HG03432 (cell line): ENCODE measurements at regions not wholly inside any gene's neighbourhood (a gene's known extent, or its start where the extent isn't known, plus 50 kb on each side); places are given as distances from the start of the nearest gene placed in this dataset.
"Not testable (repeated sequence)": the region's sequence is repeated elsewhere in the genome, so short reads cannot be mapped to it uniquely, and the experiment has no call there.

ENCODE experiments used
- ATAC-seq: cut with Tn5 transposase; IDR thresholded peaks from one replicate; pipeline ENCODE4 v1.9.1; 2021; ENCODE audit warnings: mild to moderate bottlenecking, moderate library complexity; ENCODE audit not compliant: unreplicated experiment

DNA sequence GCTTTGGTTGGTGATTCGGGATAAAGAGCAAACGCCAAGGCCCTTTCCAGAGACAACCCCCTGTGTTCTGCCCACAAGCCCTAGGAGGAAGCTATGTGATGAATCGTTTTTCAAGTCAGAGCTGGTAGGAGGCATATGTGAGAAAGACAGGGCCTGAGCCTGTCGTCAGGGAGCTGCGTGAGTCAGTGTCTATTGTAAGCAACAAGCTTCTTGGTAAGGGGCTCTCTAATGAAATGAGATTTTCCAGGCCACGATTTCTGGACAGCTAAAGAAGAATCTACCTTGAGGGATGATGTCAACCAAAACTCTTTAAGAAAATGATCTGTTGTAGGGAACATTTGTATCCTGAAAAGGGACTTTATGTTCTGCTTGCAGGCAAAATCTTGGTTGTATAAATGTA, 318.9 kb upstream of the IL12A start:
- no peak for ATAC-seq

DNA sequence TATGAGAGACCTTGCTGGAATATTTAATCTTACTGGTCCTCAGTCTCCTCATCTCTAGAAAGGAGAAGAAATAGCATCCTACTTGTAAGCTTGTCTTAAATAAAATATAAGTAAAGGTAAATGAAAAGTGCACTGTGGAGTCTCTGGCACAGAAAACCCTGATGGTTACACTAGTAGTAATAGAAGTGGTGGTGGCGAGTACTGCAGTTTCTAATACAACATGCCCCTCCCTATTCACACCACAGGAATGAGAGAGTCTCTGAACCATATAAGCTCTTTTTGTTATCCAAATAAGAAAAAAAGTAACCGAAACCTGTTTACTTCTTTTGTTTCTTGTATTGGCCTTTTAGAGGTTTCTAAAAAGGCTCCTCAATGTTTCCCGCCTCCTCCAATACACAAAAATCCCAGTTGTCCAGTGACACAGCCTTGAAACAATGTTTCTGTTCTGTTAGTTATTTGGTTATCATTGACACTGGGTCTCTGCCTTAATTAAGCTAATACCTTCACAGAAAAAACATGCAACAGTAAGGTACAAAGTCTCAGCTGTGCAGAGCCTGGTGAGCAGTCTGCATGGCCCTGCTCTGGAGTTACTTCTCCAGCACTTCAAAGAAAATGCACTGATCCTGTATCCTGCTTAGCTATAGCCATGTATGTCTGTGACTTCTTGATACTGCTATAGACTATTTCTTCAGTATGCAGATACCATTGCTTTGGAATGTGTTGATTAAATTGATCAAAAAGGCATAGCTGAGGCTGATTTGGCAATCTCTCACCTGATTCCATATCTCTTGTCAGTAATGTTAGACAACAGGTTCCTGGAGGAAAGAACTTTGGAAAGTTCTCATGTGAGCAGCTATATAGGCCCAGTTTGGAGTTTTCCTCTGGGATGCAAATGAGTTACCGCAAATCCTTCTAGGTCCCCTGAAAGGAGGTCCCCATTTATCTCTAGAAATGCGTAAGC, 315.6 kb upstream of the IL12A start:
- ATAC-seq = peak; percentile 63

DNA sequence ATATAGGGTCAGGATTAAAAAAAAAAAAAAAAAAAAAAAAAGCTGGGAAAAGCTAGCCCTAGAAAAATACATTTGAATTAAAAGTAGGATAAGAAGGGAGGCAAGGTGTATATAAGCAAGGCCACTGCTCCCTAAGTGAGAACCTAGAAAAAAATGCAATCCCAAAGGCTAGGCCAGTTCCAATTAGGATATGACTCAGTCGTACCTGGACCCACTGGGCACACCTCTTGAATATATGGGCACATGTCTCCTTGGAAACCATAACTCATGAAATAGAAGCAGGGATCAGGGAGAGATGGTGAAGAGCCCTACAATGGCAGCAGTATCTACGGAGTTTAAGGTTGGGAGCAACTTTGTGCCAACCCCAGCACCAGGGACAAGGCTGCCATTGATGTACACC, 314.1 kb upstream of the IL12A start:
- ATAC-seq = no peak

GRCh38 chr3:159675285-159675684, 313.4 kb upstream of the IL12A start:
- ATAC-seq = no peak

GRCh38 chr3:159679900-159680299, 308.7 kb upstream of the IL12A start:
- ATAC-seq = no peak

DNA sequence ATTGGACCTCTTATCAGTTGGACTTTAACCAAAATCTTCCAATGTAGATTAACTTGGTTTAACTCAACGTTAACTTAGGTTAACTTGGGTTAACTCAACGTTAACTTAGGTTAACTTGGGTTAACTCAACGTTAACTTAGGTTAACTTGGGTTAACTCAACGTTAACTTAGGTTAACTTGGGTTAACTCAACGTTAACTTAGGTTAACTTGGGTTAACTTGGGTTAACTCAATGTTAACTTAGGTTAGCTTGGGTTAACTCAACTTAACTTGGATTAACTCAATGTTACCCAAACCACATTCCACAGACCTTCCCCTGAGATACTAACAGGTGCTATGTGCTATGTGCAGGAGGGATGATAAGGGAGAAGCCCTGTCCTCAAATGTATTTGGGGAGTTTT, 306.9 kb upstream of the IL12A start:
- ATAC-seq = not testable (repeated sequence)

- no peak for ATAC-seq
Observed at GRCh38 chr3:159685801-159686200, 302.8 kb upstream of the IL12A start.

GRCh38 chr3:159693226-159693625, 295.4 kb upstream of the IL12A start:
- ATAC-seq = no peak

DNA sequence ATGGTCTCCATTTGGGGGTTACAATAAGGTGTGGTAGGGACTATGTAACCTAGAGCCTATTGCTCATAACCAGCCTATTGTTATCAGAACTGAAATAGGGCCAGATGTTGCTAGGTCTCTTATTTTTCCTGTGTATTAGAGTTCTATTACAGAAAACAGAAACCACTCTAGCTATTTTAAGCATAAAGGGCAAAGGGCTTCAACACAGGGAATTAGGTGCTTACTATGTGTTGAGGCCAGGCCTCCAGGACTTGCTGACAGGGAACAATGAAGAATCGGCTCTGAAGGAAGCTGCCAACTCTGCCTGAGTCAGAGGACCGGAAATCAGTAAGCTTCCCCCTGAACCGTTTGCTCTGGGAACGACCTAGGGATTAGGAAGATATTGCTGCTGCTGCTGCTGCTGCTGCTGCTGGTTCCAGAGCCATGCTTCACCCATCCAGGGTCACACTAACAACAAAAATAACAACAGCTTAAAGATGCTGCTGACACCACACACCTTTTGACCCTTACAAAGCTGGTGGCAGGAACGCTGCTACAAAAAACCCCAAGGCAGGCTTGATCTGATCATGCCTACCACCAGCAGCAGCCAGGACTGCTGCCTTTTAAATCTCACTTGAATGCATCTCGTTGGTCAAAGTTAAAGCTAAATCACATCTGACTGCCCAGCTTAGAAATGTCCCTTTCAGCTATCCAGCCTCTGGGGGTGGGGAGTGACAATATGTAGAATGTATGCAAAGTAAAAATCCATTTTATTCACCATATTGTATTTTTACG, 276.9 kb upstream of the IL12A start:
- no peak for ATAC-seq

- no peak for ATAC-seq
Observed at GRCh38 chr3:159721324-159721723, 267.3 kb upstream of the IL12A start.

GRCh38 chr3:159723295-159723694, 265.3 kb upstream of the IL12A start:
- ATAC-seq = no peak

DNA sequence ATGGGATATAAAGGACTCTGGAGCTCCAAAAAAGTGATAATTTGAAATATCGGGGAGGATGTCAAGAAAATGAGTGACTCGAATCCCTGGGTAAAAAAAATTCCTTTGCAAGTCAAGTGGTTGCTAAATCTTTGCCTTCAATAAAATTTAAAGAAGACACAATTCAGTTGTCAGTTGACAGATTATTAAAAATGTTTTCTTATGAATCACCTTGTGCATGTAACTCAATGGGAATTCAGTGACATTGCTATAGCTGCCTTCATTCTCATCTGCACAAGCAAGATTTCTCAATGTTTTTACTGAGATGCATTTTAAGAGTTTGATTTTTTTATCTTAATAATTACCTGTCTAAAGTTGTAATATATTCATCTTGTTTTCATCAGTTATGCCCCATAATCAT, 264.0 kb upstream of the IL12A start:
- no peak for ATAC-seq

GRCh38 chr3:159726231-159726964, 262.2 kb upstream of the IL12A start:
- no peak for ATAC-seq

- ATAC-seq = no peak
Observed at GRCh38 chr3:159727506-159727905, 261.1 kb upstream of the IL12A start.

DNA sequence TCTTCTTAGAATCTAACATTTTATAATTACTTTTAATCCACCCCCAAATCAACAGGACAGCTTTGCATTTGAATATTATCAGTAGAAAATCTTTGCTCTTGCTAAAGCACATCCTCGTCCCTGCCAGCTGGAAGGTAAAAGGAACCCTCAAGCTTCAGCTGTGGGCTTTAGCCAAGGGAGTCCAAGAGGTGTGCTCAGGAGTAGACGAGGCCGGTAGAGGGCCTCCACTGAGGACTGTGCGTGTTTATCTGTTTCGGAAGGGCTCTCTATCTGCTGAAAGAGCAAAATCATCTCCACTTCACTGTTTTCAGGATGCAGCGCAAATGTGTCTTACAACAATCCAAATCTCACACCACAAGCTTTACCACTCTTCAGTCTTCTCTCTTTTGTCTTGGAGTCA, 257.4 kb upstream of the IL12A start:
- no peak for ATAC-seq

DNA sequence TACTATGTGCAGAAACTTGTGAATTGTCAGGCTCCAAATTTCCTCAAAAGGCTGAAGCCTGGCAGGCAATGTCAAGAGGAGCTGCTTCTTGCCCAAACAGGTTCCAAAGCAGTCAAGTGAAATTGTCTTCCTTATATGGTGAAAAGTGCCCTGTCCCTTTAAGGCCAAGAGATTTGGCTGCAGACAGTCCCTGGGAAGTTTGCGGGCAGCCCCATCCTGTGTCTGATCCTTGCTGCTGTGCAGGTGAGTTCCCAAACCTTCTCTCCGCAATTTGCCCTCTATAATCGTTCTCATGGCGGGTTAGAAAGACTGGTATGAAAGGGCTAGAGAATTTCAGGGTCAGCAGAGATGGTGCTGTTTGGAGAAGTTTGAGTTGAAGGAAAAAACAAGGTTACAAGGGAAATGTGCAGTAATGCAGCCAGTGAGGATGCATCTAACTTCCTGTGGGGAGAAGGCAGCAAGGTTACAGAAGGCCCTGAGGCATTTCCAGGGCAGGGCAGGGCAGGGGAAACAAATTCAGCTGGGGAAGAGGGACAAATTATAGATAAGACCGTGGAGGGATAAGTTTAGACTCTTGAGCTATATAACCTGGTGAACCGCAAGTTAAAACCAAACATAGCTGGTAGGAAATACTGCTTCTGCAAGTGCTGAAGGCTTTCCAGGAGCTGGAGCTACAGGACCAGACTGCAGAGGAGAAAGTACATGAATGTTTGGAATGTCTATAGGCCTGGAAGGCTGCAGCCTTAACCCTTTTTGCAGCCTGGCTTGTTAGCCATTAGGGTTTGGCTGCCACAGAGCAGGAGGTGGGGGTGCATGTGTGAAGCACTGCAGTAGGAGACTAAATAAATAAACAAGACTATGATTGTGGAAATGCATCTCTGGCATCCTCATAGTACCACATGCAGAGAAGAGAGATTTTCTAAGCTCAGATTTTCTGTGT, 256.2 kb upstream of the IL12A start:
- ATAC-seq = peak; percentile 47

GRCh38 chr3:159733194-159733860, 255.3 kb upstream of the IL12A start:
- ATAC-seq = no peak

- ATAC-seq = no peak
Observed at GRCh38 chr3:159734681-159735080, 254.0 kb upstream of the IL12A start.

DNA sequence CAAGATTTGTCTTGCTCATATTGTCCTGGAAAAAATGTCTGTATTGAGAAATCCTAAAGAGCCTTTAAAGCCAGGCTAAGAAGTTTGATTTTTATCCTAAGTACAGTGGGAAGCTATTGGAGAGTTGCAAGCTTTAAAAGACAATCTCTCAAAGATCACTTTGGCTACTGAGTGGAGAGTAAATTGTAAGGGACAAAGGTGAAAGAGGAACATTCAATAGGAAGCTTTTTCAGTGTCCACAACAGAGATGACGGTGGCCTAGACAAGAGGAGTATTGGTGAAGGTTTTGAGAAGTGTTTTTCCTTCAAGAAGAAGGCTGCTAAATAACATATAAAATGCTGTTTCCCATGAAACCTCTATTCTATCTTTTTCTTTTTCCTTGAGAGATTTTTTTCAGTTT, 249.5 kb upstream of the IL12A start:
- ATAC-seq = no peak

DNA sequence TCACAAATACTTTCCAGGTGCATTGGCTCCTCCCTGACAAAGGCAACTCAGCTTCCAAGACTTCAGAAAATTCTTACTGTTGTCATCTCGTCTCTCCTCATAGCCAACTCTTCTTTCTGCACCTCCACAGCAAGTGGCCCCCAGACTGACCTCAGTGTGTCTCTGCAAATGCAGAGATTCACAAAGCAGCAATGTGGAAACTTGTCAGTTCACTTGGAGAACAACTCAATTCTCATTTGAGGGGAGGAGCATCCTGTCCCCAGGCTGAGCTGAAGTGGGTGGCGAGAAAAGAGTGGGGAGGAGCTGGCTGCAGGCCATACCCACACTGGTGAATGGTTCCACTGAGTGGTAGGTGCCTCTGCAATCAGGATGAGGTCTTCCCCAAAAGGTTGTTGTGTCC, 248.7 kb upstream of the IL12A start:
- ATAC-seq = no peak
